ENCODE measurements at regions not wholly inside any gene's neighbourhood (a gene's known extent, or its start where the extent isn't known, plus 50 kb on each side); places are given as distances from the start of the nearest gene placed in this dataset.

- no peak overlapping the region for H2AFZ ChIP-seq (ENCODE audit: low read depth, low read length)
- no peaks in the 10 kb centered on the region for H3K79me2 ChIP-seq (replicated peaks; ENCODE audit: insufficient read depth, low read length)
- no peaks in the 10 kb centered on the region for H3K36me3 ChIP-seq (ENCODE audit: insufficient read depth, low read length)
- TF ChIP-seq, protein P1, sequence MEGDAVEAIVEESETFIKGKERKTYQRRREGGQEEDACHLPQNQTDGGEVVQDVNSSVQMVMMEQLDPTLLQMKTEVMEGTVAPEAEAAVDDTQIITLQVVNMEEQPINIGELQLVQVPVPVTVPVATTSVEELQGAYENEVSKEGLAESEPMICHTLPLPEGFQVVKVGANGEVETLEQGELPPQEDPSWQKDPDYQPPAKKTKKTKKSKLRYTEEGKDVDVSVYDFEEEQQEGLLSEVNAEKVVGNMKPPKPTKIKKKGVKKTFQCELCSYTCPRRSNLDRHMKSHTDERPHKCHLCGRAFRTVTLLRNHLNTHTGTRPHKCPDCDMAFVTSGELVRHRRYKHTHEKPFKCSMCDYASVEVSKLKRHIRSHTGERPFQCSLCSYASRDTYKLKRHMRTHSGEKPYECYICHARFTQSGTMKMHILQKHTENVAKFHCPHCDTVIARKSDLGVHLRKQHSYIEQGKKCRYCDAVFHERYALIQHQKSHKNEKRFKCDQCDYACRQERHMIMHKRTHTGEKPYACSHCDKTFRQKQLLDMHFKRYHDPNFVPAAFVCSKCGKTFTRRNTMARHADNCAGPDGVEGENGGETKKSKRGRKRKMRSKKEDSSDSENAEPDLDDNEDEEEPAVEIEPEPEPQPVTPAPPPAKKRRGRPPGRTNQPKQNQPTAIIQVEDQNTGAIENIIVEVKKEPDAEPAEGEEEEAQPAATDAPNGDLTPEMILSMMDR (IDR thresholded peaks at IDR 0.05; ENCODE audit: poor library complexity, severe bottlenecking): no peak
- TF ChIP-seq EZH2 (IDR thresholded peaks at IDR 0.05; ENCODE audit: borderline replicate concordance, insufficient read depth, low read length, poor library complexity, severe bottlenecking) (no peak), EP300 (conservative IDR thresholded peaks at IDR 0.05; ENCODE audit: poor library complexity, severe bottlenecking) (no peak), MXI1 (conservative IDR thresholded peaks at IDR 0.05; ENCODE audit: poor library complexity, severe bottlenecking) (no peak), POLR2AphosphoS5 (IDR thresholded peaks at IDR 0.05) (no peak), RAD21 (conservative IDR thresholded peaks at IDR 0.05) (no peak)
- H3K27ac ChIP-seq (ENCODE audit: low read length): no peak overlapping the region
- H3K9me2 ChIP-seq (ENCODE audit: insufficient read depth, low read length): no peaks in the 10 kb centered on the region
- H3K4me2 ChIP-seq (ENCODE audit: low read length): no peak overlapping the region
- H3K9me3 ChIP-seq (ENCODE audit: low read length): no peaks in the 10 kb centered on the region
- H3K9ac ChIP-seq (ENCODE audit: low read length): no peak overlapping the region
- H4K20me1 ChIP-seq (ENCODE audit: insufficient read depth): no peaks in the 10 kb centered on the region
- H3K4me3 ChIP-seq (ENCODE audit: low read length): no peak overlapping the region
- no peaks in the 10 kb centered on the region for H3F3A ChIP-seq (ENCODE audit: insufficient read depth, low read length, poor library complexity, severe bottlenecking)
- no peaks in the 10 kb centered on the region for H3K27me3 ChIP-seq (ENCODE audit: insufficient read depth, low read depth, low read length)
These were observed 169.7 kb downstream of the TRIM33 start for GRCh38 chr1:114341299-114341698.

GRCh38 chr1:114340892-114341291 is 170.1 kb downstream of the TRIM33 start:
- Histone ChIP-seq H3K79me2 (replicated peaks; ENCODE audit: insufficient read depth, low read length) (no peaks in the 10 kb centered on the region), H3K9ac (ENCODE audit: low read length) (no peak overlapping the region), H3F3A (ENCODE audit: insufficient read depth, low read length, poor library complexity, severe bottlenecking) (no peaks in the 10 kb centered on the region), H3K4me3 (ENCODE audit: low read length) (no peak overlapping the region), H3K9me2 (ENCODE audit: insufficient read depth, low read length) (no peaks in the 10 kb centered on the region), H3K4me2 (ENCODE audit: low read length) (no peak overlapping the region), H3K36me3 (ENCODE audit: insufficient read depth, low read length) (no peaks in the 10 kb centered on the region), H4K20me1 (ENCODE audit: insufficient read depth) (no peaks in the 10 kb centered on the region), H3K9me3 (ENCODE audit: low read length) (no peaks in the 10 kb centered on the region), H2AFZ (ENCODE audit: low read depth, low read length) (no peak overlapping the region), H3K27ac (ENCODE audit: low read length) (no peak overlapping the region), H3K27me3 (ENCODE audit: insufficient read depth, low read depth, low read length) (no peaks in the 10 kb centered on the region)
- no peak for TF ChIP-seq RAD21 (conservative IDR thresholded peaks at IDR 0.05)
- TF ChIP-seq SMC3 (conservative IDR thresholded peaks at IDR 0.05; ENCODE audit: poor library complexity): no peak
- no peak for TF ChIP-seq EZH2 (IDR thresholded peaks at IDR 0.05; ENCODE audit: borderline replicate concordance, insufficient read depth, low read length, poor library complexity, severe bottlenecking)
- TF ChIP-seq, protein P1 (IDR thresholded peaks at IDR 0.05; ENCODE audit: poor library complexity, severe bottlenecking): no peak
- no peak for TF ChIP-seq MXI1 (conservative IDR thresholded peaks at IDR 0.05; ENCODE audit: poor library complexity, severe bottlenecking)
- no peak for TF ChIP-seq REST (IDR thresholded peaks at IDR 0.05; ENCODE audit: borderline replicate concordance)
- no peak for TF ChIP-seq TAF1 (IDR thresholded peaks at IDR 0.05; ENCODE audit: low read depth)
- TF ChIP-seq POLR2AphosphoS5 (IDR thresholded peaks at IDR 0.05): no peak
- no peak for TF ChIP-seq EP300 (conservative IDR thresholded peaks at IDR 0.05; ENCODE audit: poor library complexity, severe bottlenecking)
